ENCODE measurements at regions not wholly inside any gene's neighbourhood (a gene's known extent, or its start where the extent isn't known, plus 50 kb on each side); places are given as distances from the start of the nearest gene placed in this dataset.

- DNase-seq (ENCODE audit: low read depth in 1 of 2, low spot score in 1 of 2) (no peak), ATAC-seq (no peak), FAIRE-seq (no peak)
- Histone ChIP-seq H3K27ac (no peak overlapping the region), H3K4me2 (no peak overlapping the region), H3K4me1 (no peaks in the 10 kb centered on the region), H3K4me3 (no peak overlapping the region), H3K9me3 (no peaks in the 10 kb centered on the region; the same call in 2 of the 3 replicates)
- ChIA-PET CTCF (no interaction called here), POLR2A (no interaction called here)
- 23% methylated on average over 3 of the region's 3 CpGs for WGBS (ENCODE audit: missing lambda C conversion rate)
- TF ChIP-seq ESRRA (IDR thresholded peaks at IDR 0.05; ENCODE audit: borderline replicate concordance, low read length) (no peak), ZFP36 (IDR thresholded peaks at IDR 0.05; ENCODE audit: borderline replicate concordance, partially characterized antibody) (peak; percentile 80), REST (IDR thresholded peaks at IDR 0.05) (no peak), NPAS2 (CRISPR knock-in tag; IDR thresholded peaks at IDR 0.05; ENCODE audit: borderline replicate concordance) (no peak)
Observed at GRCh38 chr10:107585630-107586029, 421.1 kb upstream of the SORCS1 start.

- FAIRE-seq (no peak), ATAC-seq (no peak), DNase-seq (ENCODE audit: low read depth in 1 of 2, low spot score in 1 of 2) (no peak)
- POLR2A ChIA-PET = no interaction called here
- TF ChIP-seq RAD21 (conservative IDR thresholded peaks at IDR 0.05 in 1 of 2, IDR thresholded peaks at IDR 0.05 in 1 of 2) = no peak
- no peak for TF ChIP-seq HDAC2 (IDR thresholded peaks at IDR 0.05)
- no peak for TF ChIP-seq HOXB5 (CRISPR knock-in tag; IDR thresholded peaks at IDR 0.05)
- TF ChIP-seq RNF2 (IDR thresholded peaks at IDR 0.05; ENCODE audit: borderline replicate concordance, low read depth) = no peak
- TF ChIP-seq POLR2AphosphoS2 (conservative IDR thresholded peaks at IDR 0.05; ENCODE audit: low read length) = no peak
- TF ChIP-seq CHD2 (IDR thresholded peaks at IDR 0.05; ENCODE audit: low read length, partially characterized antibody) = no peak
- no peak for TF ChIP-seq JUNB (IDR thresholded peaks at IDR 0.05)
- no peak for TF ChIP-seq KDM1A (IDR thresholded peaks at IDR 0.05; ENCODE audit: low read depth)
- TF ChIP-seq HOXB13 (CRISPR knock-in tag; IDR thresholded peaks at IDR 0.05; ENCODE audit: low read depth) = no peak
- no peak for TF ChIP-seq CBX8 (IDR thresholded peaks at IDR 0.05)
- TF ChIP-seq BCL3 (IDR thresholded peaks at IDR 0.05) = no peak
- no peak for TF ChIP-seq ELK1 (IDR thresholded peaks at IDR 0.05; ENCODE audit: low read depth, low read length)
- no peak for TF ChIP-seq MAFK (IDR thresholded peaks at IDR 0.05; ENCODE audit: partially characterized antibody)
- TF ChIP-seq ATOH8 (CRISPR knock-in tag; IDR thresholded peaks at IDR 0.05; ENCODE audit: low read depth) = no peak
- no peak for TF ChIP-seq HEYL (CRISPR knock-in tag; IDR thresholded peaks at IDR 0.05)
- TF ChIP-seq MAZ (IDR thresholded peaks at IDR 0.05; ENCODE audit: borderline replicate concordance, low read depth, low read length) = no peak
- TF ChIP-seq HMGXB4 (CRISPR knock-in tag; IDR thresholded peaks at IDR 0.05; ENCODE audit: borderline replicate concordance) = no peak
- no peak overlapping the region for H3K27ac ChIP-seq
- no peak overlapping the region for H3K4me2 ChIP-seq
- CTCF ChIA-PET = no interaction called here
- H3K4me1 ChIP-seq = no peaks in the 10 kb centered on the region
- no peak overlapping the region for H3K4me3 ChIP-seq
- no peaks in the 10 kb centered on the region; the same call in 2 of the 3 replicates for H3K9me3 ChIP-seq
Observed at GRCh38 chr10:107583974-107584373, 419.5 kb upstream of the SORCS1 start.
